H1 (cell line): ENCODE measurements at regions not wholly inside any gene's neighbourhood (a gene's known extent, or its start where the extent isn't known, plus 50 kb on each side); places are given as distances from the start of the nearest gene placed in this dataset.

Experiments
- NRF1 ChIP-seq: IDR thresholded peaks from 2 replicates; pipeline ENCODE4 v1.6.1; 2011; ENCODE audit warnings: mild to moderate bottlenecking, low read depth, low read length, improper control_type of control experiment
- POLR2A ChIP-seq, 2 experiments: IDR thresholded peaks; 1 replicate in 1 of 2; 2 replicates in 1 of 2; pipeline ENCODE4 v1.6.1; 2011; ENCODE audit warnings: low read depth in 2 of 2, low read length in 2 of 2, mild to moderate bottlenecking in 2 of 2; ENCODE audit errors: control extremely low read depth in 1 of 2
- POLR2AphosphoS5 ChIP-seq: IDR thresholded peaks from 2 replicates; pipeline ENCODE4 v1.6.1; 2011; ENCODE audit warnings: low read depth, low read length
- SRF ChIP-seq: IDR thresholded peaks from 2 replicates; pipeline ENCODE4 v1.6.1; 2011; ENCODE audit warnings: mild to moderate bottlenecking, low read depth, low read length, moderate library complexity

GRCh38 chr4:135412213-135412612, 1210.6 kb upstream of the PABPC4L start:
- no peak for TF ChIP-seq NRF1
- no peak for TF ChIP-seq POLR2A (IDR thresholded peaks at IDR 0.05; ENCODE audit: control extremely low read depth in 1 of 2, low read depth in 2 of 2, low read length in 2 of 2)
- no peak for TF ChIP-seq POLR2AphosphoS5
- no peak for TF ChIP-seq SRF
